IPS-15b (cell line): ENCODE measurements at regions not wholly inside any gene's neighbourhood (a gene's known extent, or its start where the extent isn't known, plus 50 kb on each side); places are given as distances from the start of the nearest gene placed in this dataset.
"Not testable (repeated sequence)": the region's sequence is repeated elsewhere in the genome, so short reads cannot be mapped to it uniquely, and the experiment has no call there.

ENCODE experiments used
- H3K27me3 ChIP-seq: one replicate; pipeline ENCODE4 v1.6.1; 2013; ENCODE audit warnings: low read length; ENCODE audit not compliant: control insufficient read depth, insufficient read depth
- H3K36me3 ChIP-seq: one replicate; pipeline ENCODE4 v1.6.1; 2013; ENCODE audit warnings: low read length; ENCODE audit not compliant: control insufficient read depth, insufficient read depth
- H3K4me1 ChIP-seq: one replicate; pipeline ENCODE4 v1.6.1; 2013; ENCODE audit warnings: mild to moderate bottlenecking, low read length; ENCODE audit not compliant: control insufficient read depth, insufficient read depth
- H3K4me3 ChIP-seq: one replicate; pipeline ENCODE4 v1.5.1; 2013; ENCODE audit warnings: low read depth, low read length
- H3K9ac ChIP-seq: one replicate; pipeline ENCODE4 v1.6.1; 2013; ENCODE audit warnings: low read depth, mild to moderate bottlenecking, low read length
- H3K9me3 ChIP-seq: one replicate; pipeline ENCODE4 v1.6.1; 2013; ENCODE audit warnings: mild to moderate bottlenecking, low read length; ENCODE audit not compliant: control insufficient read depth, insufficient read depth

DNA sequence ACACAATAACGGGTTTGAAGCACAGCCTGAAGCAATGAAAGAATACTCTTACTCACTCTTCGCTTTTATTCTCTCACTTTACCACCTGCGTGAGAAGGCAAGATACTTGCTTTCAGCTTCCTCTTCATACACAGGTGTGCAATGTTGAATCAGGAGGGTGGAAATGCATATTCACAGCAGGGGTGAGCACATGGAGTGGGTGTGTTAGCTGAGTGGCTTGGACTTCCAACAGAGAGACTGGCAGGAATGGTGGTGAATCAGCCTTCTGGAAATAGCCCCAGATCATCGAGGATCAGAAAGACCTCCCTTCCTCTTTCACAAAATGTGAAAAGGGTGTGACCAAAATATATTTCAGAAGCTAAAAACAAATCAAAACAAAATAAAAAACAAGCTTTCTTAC lies 521.2 kb downstream of the STIM2 start:
- Histone ChIP-seq H3K4me1 (no peaks in the 10 kb centered on the region), H3K36me3 (no peaks in the 10 kb centered on the region), H3K4me3 (no peak overlapping the region), H3K9me3 (no peaks in the 10 kb centered on the region), H3K27me3 (no peaks in the 10 kb centered on the region), H3K9ac (no peak overlapping the region)

GRCh38 chr4:27387711-27388110 lies 527.1 kb downstream of the STIM2 start:
- no peaks in the 10 kb centered on the region for H3K9me3 ChIP-seq
- H3K9ac ChIP-seq: no peak overlapping the region
- no peaks in the 10 kb centered on the region for H3K36me3 ChIP-seq
- no peaks in the 10 kb centered on the region for H3K4me1 ChIP-seq
- H3K4me3 ChIP-seq: no peak overlapping the region
- H3K27me3 ChIP-seq: no peaks in the 10 kb centered on the region

GRCh38 chr4:27397886-27398285 lies 537.2 kb downstream of the STIM2 start:
- H3K4me1 ChIP-seq: no peaks in the 10 kb centered on the region
- no peak overlapping the region for H3K4me3 ChIP-seq
- H3K36me3 ChIP-seq: no peaks in the 10 kb centered on the region
- no peaks in the 10 kb centered on the region for H3K27me3 ChIP-seq
- H3K9ac ChIP-seq: no peak overlapping the region
- H3K9me3 ChIP-seq: no peaks in the 10 kb centered on the region

GRCh38 chr4:27398631-27399310 lies 538.1 kb downstream of the STIM2 start:
- H3K4me1 ChIP-seq: no peaks in the 10 kb centered on the region
- no peaks in the 10 kb centered on the region for H3K27me3 ChIP-seq
- no peaks in the 10 kb centered on the region for H3K9me3 ChIP-seq
- H3K36me3 ChIP-seq: no peaks in the 10 kb centered on the region
- no peak overlapping the region for H3K4me3 ChIP-seq
- no peak overlapping the region for H3K9ac ChIP-seq

- H3K36me3 ChIP-seq: no peaks in the 10 kb centered on the region
- H3K9ac ChIP-seq: no peak overlapping the region
- no peak overlapping the region for H3K4me3 ChIP-seq
- H3K9me3 ChIP-seq: peaks cover 6% of the 10 kb centered on the region
- no peaks in the 10 kb centered on the region for H3K27me3 ChIP-seq
- no peaks in the 10 kb centered on the region for H3K4me1 ChIP-seq
Measured at GRCh38 chr4:27407616-27408015, 547.0 kb downstream of the STIM2 start.

GRCh38 chr4:27412613-27413012 lies 552.0 kb downstream of the STIM2 start:
- Histone ChIP-seq H3K4me3 (no peak overlapping the region), H3K9ac (no peak overlapping the region), H3K27me3 (no peaks in the 10 kb centered on the region), H3K9me3 (no peaks in the 10 kb centered on the region), H3K36me3 (peaks cover 3% of the 10 kb centered on the region), H3K4me1 (no peaks in the 10 kb centered on the region)

DNA sequence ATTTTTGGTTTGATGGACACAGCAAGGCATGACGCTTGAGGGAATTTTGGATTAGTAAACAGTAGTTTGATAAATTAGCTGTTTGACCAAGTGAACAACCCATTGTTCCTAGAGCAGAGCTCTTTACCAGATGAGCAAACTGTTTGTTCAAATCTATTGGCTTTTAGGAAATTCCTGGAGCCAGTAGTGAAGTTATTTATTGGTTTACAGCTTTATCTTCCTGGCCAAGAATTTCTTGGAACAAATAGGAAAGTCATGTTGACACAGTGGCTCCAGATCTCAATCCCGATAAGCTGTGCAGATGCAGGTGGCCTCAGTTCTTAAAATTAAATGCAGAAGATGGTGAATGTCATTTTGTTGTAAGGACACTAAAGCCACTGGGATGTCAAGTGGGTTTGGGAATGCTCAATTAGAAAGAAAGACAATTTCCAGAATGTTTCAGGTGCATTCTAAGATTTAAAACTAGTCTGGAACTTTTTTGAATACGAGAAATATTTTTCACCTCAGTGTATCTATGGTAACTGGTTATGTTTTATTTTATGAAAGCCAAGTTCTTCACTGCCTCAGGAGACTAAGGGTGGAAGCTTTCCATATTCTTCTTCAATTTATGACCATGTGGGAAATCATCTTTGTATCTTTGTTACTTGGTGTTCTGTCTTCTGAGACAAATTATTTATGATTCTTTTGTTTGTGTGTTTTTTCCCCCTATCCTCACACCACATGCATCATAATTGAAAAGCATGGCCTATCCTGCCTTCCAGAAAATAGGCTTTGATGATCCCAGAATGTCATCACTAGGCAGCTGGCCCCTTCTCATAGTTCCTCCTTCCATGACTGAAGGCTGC lies 554.5 kb downstream of the STIM2 start:
- Histone ChIP-seq H3K9ac (no peak overlapping the region), H3K9me3 (no peaks in the 10 kb centered on the region)

GRCh38 chr4:27428661-27429060 lies 568.0 kb downstream of the STIM2 start:
- Histone ChIP-seq H3K4me1 (no peaks in the 10 kb centered on the region), H3K9me3 (no peaks in the 10 kb centered on the region), H3K4me3 (no peak overlapping the region), H3K36me3 (no peaks in the 10 kb centered on the region), H3K27me3 (no peaks in the 10 kb centered on the region), H3K9ac (no peak overlapping the region)

More for the DNA sequence above, 554.5 kb downstream of the STIM2 start:
- Histone ChIP-seq H3K4me1 (no peaks in the 10 kb centered on the region), H3K4me3 (no peak overlapping the region), H3K27me3 (no peaks in the 10 kb centered on the region), H3K36me3 (peaks cover 3% of the 10 kb centered on the region)

DNA sequence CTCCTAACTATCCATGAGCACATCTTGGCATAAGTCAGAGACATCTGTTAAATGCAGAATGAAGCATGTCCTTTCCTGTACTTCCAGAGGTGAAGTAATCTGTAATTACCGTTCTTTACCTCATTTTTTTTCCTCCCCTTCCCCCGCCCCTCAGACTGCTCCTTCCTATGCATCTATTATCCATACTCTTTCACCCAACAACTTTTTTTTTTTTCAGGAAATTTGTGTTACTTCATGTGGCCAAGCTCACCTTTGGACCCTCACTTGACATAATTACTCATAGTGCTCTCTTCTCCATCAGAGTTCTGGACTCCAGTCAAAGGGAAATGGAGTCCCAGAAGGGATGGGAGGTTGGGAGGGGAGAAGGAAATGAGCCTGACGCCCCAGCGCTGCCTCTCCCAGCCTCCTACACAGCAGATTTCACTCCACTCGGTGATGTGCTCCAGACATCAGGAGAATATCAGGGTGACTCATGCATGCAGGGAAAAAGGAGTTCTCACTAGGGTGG lies 568.8 kb downstream of the STIM2 start:
- H3K9me3 ChIP-seq: no peaks in the 10 kb centered on the region
- H3K4me1 ChIP-seq: no peaks in the 10 kb centered on the region
- H3K4me3 ChIP-seq: no peak overlapping the region
- H3K36me3 ChIP-seq: no peaks in the 10 kb centered on the region
- H3K27me3 ChIP-seq: no peaks in the 10 kb centered on the region
- no peak overlapping the region for H3K9ac ChIP-seq

GRCh38 chr4:27442146-27442545 lies 581.5 kb downstream of the STIM2 start:
- no peaks in the 10 kb centered on the region for H3K36me3 ChIP-seq
- H3K9me3 ChIP-seq: no peaks in the 10 kb centered on the region
- no peak overlapping the region for H3K4me3 ChIP-seq
- no peaks in the 10 kb centered on the region for H3K27me3 ChIP-seq
- no peak overlapping the region for H3K9ac ChIP-seq
- H3K4me1 ChIP-seq: no peaks in the 10 kb centered on the region

GRCh38 chr4:27442661-27443060 lies 582.0 kb downstream of the STIM2 start:
- not testable (repeated sequence) for H3K4me3 ChIP-seq, H3K9ac ChIP-seq, H3K9me3 ChIP-seq, H3K4me1 ChIP-seq, H3K27me3 ChIP-seq, H3K36me3 ChIP-seq

DNA sequence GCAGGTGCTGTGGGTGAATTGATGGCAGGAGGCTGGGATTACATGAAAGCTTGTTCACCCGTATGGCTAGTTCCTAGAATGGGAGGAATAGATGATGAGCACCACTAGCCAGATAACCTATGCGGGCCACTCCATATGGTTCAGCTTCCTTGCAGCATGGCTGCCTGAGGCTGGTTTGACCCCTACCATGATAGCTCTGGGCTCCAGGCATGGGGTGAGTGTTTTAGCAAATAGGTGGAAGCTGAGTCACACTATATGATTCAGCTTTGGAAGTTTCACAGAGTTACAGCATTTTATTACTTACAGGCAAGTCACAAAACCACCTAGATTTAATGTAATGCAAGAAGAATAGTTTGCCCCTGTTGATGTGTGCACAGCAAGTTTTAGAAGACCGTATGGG lies 603.2 kb downstream of the STIM2 start:
- no peak overlapping the region for H3K9ac ChIP-seq
- no peaks in the 10 kb centered on the region for H3K36me3 ChIP-seq
- no peaks in the 10 kb centered on the region for H3K27me3 ChIP-seq
- H3K9me3 ChIP-seq: no peaks in the 10 kb centered on the region
- H3K4me1 ChIP-seq: peaks cover 2% of the 10 kb centered on the region
- H3K4me3 ChIP-seq: no peak overlapping the region
